GM12891 (cell line): ENCODE measurements at regions not wholly inside any gene's neighbourhood (a gene's known extent, or its start where the extent isn't known, plus 50 kb on each side); places are given as distances from the start of the nearest gene placed in this dataset.

ENCODE experiments used
- PAX5 ChIP-seq: IDR thresholded peaks from 2 replicates; pipeline ENCODE4 v1.6.1; 2011; ENCODE audit warnings: low read length, moderate library complexity, mild to moderate bottlenecking; ENCODE audit not compliant: insufficient read depth, severe bottlenecking
- POLR2A ChIP-seq: IDR thresholded peaks from 2 replicates; pipeline ENCODE4 v1.6.1; 2011; ENCODE audit warnings: low read depth, low read length, control low read depth
- POLR2AphosphoS5 ChIP-seq: IDR thresholded peaks from 2 replicates; pipeline ENCODE4 v1.6.1; 2011; ENCODE audit warnings: low read depth, low read length, control low read depth
- SPI1 ChIP-seq: IDR thresholded peaks from 2 replicates; pipeline ENCODE4 v1.6.1; 2011; ENCODE audit warnings: low read depth, low read length, control low read depth
- TAF1 ChIP-seq: IDR thresholded peaks from 2 replicates; pipeline ENCODE4 v1.6.1; 2011; ENCODE audit warnings: low read depth, low read length, control low read depth

- no peak for TF ChIP-seq POLR2A
- TF ChIP-seq PAX5: no peak
- TF ChIP-seq POLR2AphosphoS5: no peak
- TF ChIP-seq TAF1: no peak
- no peak for TF ChIP-seq SPI1
Observed at GRCh38 chr5:54384356-54384933, 71.1 kb upstream of the HSPB3 start.
